Activated CD8-positive, alpha-beta memory T cell treated with anti-CD3 and anti-CD28 coated beads for 24 hours (primary cell): ENCODE measurements at regions not wholly inside any gene's neighbourhood (a gene's known extent, or its start where the extent isn't known, plus 50 kb on each side); places are given as distances from the start of the nearest gene placed in this dataset.

Experiments used
- DNase-seq: peaks from one replicate; pipeline ENCODE4 v3.0.0-alpha.2; 2020

- DNase-seq = no peak
Observed at GRCh38 chr3:139870000-139870675, 64.8 kb upstream of the CLSTN2 start.

- no peak for DNase-seq
Observed at GRCh38 chr3:139868773-139869172, 66.2 kb upstream of the CLSTN2 start.

GRCh38 chr3:139848660-139849059 is 86.3 kb upstream of the CLSTN2 start:
- DNase-seq = no peak

- DNase-seq = no peak
Observed at GRCh38 chr3:139846729-139847128, 88.3 kb upstream of the CLSTN2 start.

- DNase-seq = no peak
Observed at GRCh38 chr3:139839659-139840058, 95.3 kb upstream of the CLSTN2 start.

- DNase-seq = no peak
Observed at GRCh38 chr3:139839014-139839413, 96.0 kb upstream of the CLSTN2 start.

- no peak for DNase-seq
Observed at GRCh38 chr3:139838269-139838957, 96.6 kb upstream of the CLSTN2 start.

- no peak for DNase-seq
Observed at GRCh38 chr3:139836698-139837464, 98.1 kb upstream of the CLSTN2 start.

- DNase-seq = no peak
Observed at GRCh38 chr3:139835830-139836683, 98.9 kb upstream of the CLSTN2 start.

GRCh38 chr3:139832998-139833397 is 102.0 kb upstream of the CLSTN2 start:
- DNase-seq = no peak

GRCh38 chr3:139830817-139831216 is 104.2 kb upstream of the CLSTN2 start:
- DNase-seq = no peak

- no peak for DNase-seq
Observed at GRCh38 chr3:139827833-139828232, 107.2 kb upstream of the CLSTN2 start.

- no peak for DNase-seq
Observed at GRCh38 chr3:139824864-139825263, 110.1 kb upstream of the CLSTN2 start.

GRCh38 chr3:139814646-139815045 is 120.3 kb upstream of the CLSTN2 start:
- DNase-seq = no peak

GRCh38 chr3:139811331-139811730 is 123.7 kb upstream of the CLSTN2 start:
- no peak for DNase-seq

GRCh38 chr3:139808201-139808600 is 126.8 kb upstream of the CLSTN2 start:
- no peak for DNase-seq

GRCh38 chr3:139803294-139803693 is 125.5 kb upstream of the NMNAT3 start:
- DNase-seq = no peak

- no peak for DNase-seq
Observed at GRCh38 chr3:139797724-139798343, 120.1 kb upstream of the NMNAT3 start.

GRCh38 chr3:139794469-139795265 is 116.9 kb upstream of the NMNAT3 start:
- DNase-seq = no peak

GRCh38 chr3:139793408-139793807 is 115.6 kb upstream of the NMNAT3 start:
- no peak for DNase-seq

GRCh38 chr3:139780593-139780992 is 102.8 kb upstream of the NMNAT3 start:
- no peak for DNase-seq
